RKO (cell line): ENCODE measurements at regions not wholly inside any gene's neighbourhood (a gene's known extent, or its start where the extent isn't known, plus 50 kb on each side); places are given as distances from the start of the nearest gene placed in this dataset.

Experiments used
- DNase-seq: peaks from one replicate; pipeline ENCODE4 v3.0.0-alpha.2; 2016; ENCODE audit warnings: low spot score

GRCh38 chr11:70521475-70522308, 123.4 kb downstream of the CTTN start:
- DNase-seq = no peak

- DNase-seq = no peak
Observed at GRCh38 chr11:70522309-70522592, 123.9 kb downstream of the CTTN start.

- no peak for DNase-seq
Observed at GRCh38 chr11:70522593-70523311, 124.4 kb downstream of the CTTN start.

- no peak for DNase-seq
Observed at GRCh38 chr11:70523384-70524095, 125.2 kb downstream of the CTTN start.

GRCh38 chr11:70524096-70524922, 126.0 kb downstream of the CTTN start:
- DNase-seq = no peak

- DNase-seq = no peak
Observed at GRCh38 chr11:70525006-70525405, 126.7 kb downstream of the CTTN start.

GRCh38 chr11:70525466-70525865, 127.1 kb downstream of the CTTN start:
- DNase-seq = no peak

GRCh38 chr11:70526116-70527045, 128.1 kb downstream of the CTTN start:
- no peak for DNase-seq

- DNase-seq = no peak
Observed at GRCh38 chr11:70527046-70527395, 128.7 kb downstream of the CTTN start.

GRCh38 chr11:70527429-70528045, 129.2 kb downstream of the CTTN start:
- no peak for DNase-seq

- DNase-seq = no peak
Observed at GRCh38 chr11:70528046-70528793, 129.9 kb downstream of the CTTN start.

- no peak for DNase-seq
Observed at GRCh38 chr11:70528794-70529580, 130.7 kb downstream of the CTTN start.

GRCh38 chr11:70530010-70530409, 131.7 kb downstream of the CTTN start:
- no peak for DNase-seq

GRCh38 chr11:70530629-70531185, 132.4 kb downstream of the CTTN start:
- DNase-seq = no peak

- no peak for DNase-seq
Observed at GRCh38 chr11:70531281-70532065, 133.1 kb downstream of the CTTN start.

GRCh38 chr11:70532066-70532440, 133.7 kb downstream of the CTTN start:
- DNase-seq = no peak

GRCh38 chr11:70532731-70533130, 134.4 kb downstream of the CTTN start:
- DNase-seq = no peak
